PC-3 (cell line): ENCODE measurements at regions not wholly inside any gene's neighbourhood (a gene's known extent, or its start where the extent isn't known, plus 50 kb on each side); places are given as distances from the start of the nearest gene placed in this dataset.

ENCODE experiments used
- ATAC-seq: fragments of 200-7000 bp; cut with Tn5 transposase; 2 replicates; pipeline ENCODE4 v1.9.1; 2020; ENCODE audit warnings: mild to moderate bottlenecking, moderate library complexity
- BruUV-seq: library from RNA; stranded (reverse); fragments of 400-500 nt; replicated peaks from 2 replicates; lab custom pipeline; 2021; lab: Mats Ljungman, UMichigan
- CTCF ChIA-PET: fragments of 300-600 bp; sonication (Branson Sonifier 250); formaldehyde crosslinking; loops from one replicate; lab custom pipeline; 2022; ENCODE audit warnings: antibody characterized with exemption; lab: Charles Lee
- POLR2A ChIA-PET: fragments of 300-600 bp; sonication (Branson Sonifier 250); formaldehyde crosslinking; loops from one replicate; lab custom pipeline; 2022; ENCODE audit warnings: antibody characterized with exemption; ENCODE audit not compliant: unreplicated experiment; lab: Charles Lee
- DNase-seq: peaks from one replicate; pipeline ENCODE4 v3.0.0-alpha.2; 2015
- H2AFZ ChIP-seq: fragments of 300-600 bp; sonication (generic); 2 replicates; pipeline ENCODE4 v1.6.0; 2016; ENCODE audit warnings: antibody characterized with exemption, low read length
- H3F3A ChIP-seq: fragments of 300-600 bp; sonication (generic); one replicate; pipeline ENCODE4 v1.6.0; 2017; ENCODE audit warnings: antibody characterized with exemption, low read length, control low read depth, mild to moderate bottlenecking; ENCODE audit not compliant: unreplicated experiment
- H3K27ac ChIP-seq: fragments of 300-600 bp; sonication (generic); 2 replicates; pipeline ENCODE4 v1.5.1; 2016; ENCODE audit warnings: mild to moderate bottlenecking, low read length
- H3K27me3 ChIP-seq: fragments of 300-600 bp; sonication (generic); 2 replicates; pipeline ENCODE4 v1.6.1; 2016; ENCODE audit warnings: low read length, mixed read lengths
- H3K36me3 ChIP-seq: fragments of 300-600 bp; sonication (generic); 2 replicates; pipeline ENCODE4 v1.6.1; 2016; ENCODE audit warnings: low read depth, mixed run types, low read length, mixed read lengths
- H3K4me1 ChIP-seq: fragments of 300-600 bp; sonication (generic); 2 replicates; pipeline ENCODE4 v1.5.1; 2016; ENCODE audit warnings: low read length; ENCODE audit not compliant: insufficient read depth
- H3K4me2 ChIP-seq: fragments of 300-600 bp; sonication (generic); 2 replicates; pipeline ENCODE4 v1.6.0; 2016; ENCODE audit warnings: low read length
- H3K4me3 ChIP-seq: fragments of 300-600 bp; sonication (generic); 2 replicates; pipeline ENCODE4 v1.5.1; 2016; ENCODE audit warnings: mild to moderate bottlenecking, low read length, mixed read lengths
- H3K79me2 ChIP-seq: fragments of 300-600 bp; sonication (generic); 2 replicates; pipeline ENCODE4 v1.6.1; 2017; ENCODE audit warnings: low read length, mixed read lengths
- H3K9ac ChIP-seq: fragments of 300-600 bp; sonication (generic); 2 replicates; pipeline ENCODE4 v1.6.0; 2016; ENCODE audit warnings: mild to moderate bottlenecking, low read length
- H3K9me2 ChIP-seq: fragments of 300-600 bp; sonication (generic); replicated peaks from 2 replicates; pipeline ENCODE4 v1.6.1; 2016; ENCODE audit warnings: mixed run types, low read length, mixed read lengths
- H3K9me3 ChIP-seq: fragments of 300-600 bp; sonication (generic); 2 replicates; pipeline ENCODE4 v1.6.1; 2016; ENCODE audit warnings: low read length, mixed read lengths
- H4K20me1 ChIP-seq: fragments of 300-600 bp; sonication (generic); 2 replicates; pipeline ENCODE4 v1.6.1; 2016; ENCODE audit warnings: low read length, mixed read lengths
- EZH2 ChIP-seq: fragments of 300-600 bp; sonication (generic); IDR thresholded peaks from one replicate; pipeline ENCODE4 v1.6.1; 2017; ENCODE audit warnings: antibody characterized with exemption, mild to moderate bottlenecking, low read length; ENCODE audit not compliant: unreplicated experiment
- EZH2phosphoT487 ChIP-seq: fragments of 300-600 bp; sonication (generic); IDR thresholded peaks from 2 replicates; pipeline ENCODE4 v1.6.1; 2018; ENCODE audit warnings: mild to moderate bottlenecking, antibody characterized with exemption, low read length, borderline replicate concordance
- intact Hi-C: fragments of 100-400 bp; cut with micrococcal nuclease; formaldehyde crosslinking; loops from 2 replicates; pipeline ENCODE4 v1.9.0; 2023
- TF ChIP-seq, protein P1 (sequence below): fragments of 300-600 bp; sonication (generic); conservative IDR thresholded peaks from 2 replicates; pipeline ENCODE4 v1.5.1; 2017; ENCODE audit warnings: antibody characterized with exemption, low read depth, mild to moderate bottlenecking, low read length

GRCh38 chr6:12408752-12409151, 118.6 kb downstream of the EDN1 start:
- intact Hi-C loops, result no loop called here
- BruUV-seq, result no TSS peak
- no peak overlapping the region for H3K9ac ChIP-seq
- H3K4me3 ChIP-seq, result no peak overlapping the region
- no peak for TF ChIP-seq EZH2
- TF ChIP-seq, protein P1, sequence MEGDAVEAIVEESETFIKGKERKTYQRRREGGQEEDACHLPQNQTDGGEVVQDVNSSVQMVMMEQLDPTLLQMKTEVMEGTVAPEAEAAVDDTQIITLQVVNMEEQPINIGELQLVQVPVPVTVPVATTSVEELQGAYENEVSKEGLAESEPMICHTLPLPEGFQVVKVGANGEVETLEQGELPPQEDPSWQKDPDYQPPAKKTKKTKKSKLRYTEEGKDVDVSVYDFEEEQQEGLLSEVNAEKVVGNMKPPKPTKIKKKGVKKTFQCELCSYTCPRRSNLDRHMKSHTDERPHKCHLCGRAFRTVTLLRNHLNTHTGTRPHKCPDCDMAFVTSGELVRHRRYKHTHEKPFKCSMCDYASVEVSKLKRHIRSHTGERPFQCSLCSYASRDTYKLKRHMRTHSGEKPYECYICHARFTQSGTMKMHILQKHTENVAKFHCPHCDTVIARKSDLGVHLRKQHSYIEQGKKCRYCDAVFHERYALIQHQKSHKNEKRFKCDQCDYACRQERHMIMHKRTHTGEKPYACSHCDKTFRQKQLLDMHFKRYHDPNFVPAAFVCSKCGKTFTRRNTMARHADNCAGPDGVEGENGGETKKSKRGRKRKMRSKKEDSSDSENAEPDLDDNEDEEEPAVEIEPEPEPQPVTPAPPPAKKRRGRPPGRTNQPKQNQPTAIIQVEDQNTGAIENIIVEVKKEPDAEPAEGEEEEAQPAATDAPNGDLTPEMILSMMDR, result no peak
- no peak for TF ChIP-seq EZH2phosphoT487
- H3K27me3 ChIP-seq, result no peaks in the 10 kb centered on the region
- no peak overlapping the region for H2AFZ ChIP-seq
- no peaks in the 10 kb centered on the region for H3K9me2 ChIP-seq
- no peaks in the 10 kb centered on the region for H4K20me1 ChIP-seq
- H3K27ac ChIP-seq, result no peak overlapping the region
- no peaks in the 10 kb centered on the region for H3K36me3 ChIP-seq
- H3K79me2 ChIP-seq, result no peaks in the 10 kb centered on the region
- ChIA-PET CTCF (no interaction called here), POLR2A (no interaction called here)
- ATAC-seq, result no peak
- no peak for DNase-seq
- no peaks in the 10 kb centered on the region for H3F3A ChIP-seq
- no peaks in the 10 kb centered on the region for H3K9me3 ChIP-seq
- peaks cover 6% of the 10 kb centered on the region for H3K4me1 ChIP-seq
- no peak overlapping the region for H3K4me2 ChIP-seq

DNA sequence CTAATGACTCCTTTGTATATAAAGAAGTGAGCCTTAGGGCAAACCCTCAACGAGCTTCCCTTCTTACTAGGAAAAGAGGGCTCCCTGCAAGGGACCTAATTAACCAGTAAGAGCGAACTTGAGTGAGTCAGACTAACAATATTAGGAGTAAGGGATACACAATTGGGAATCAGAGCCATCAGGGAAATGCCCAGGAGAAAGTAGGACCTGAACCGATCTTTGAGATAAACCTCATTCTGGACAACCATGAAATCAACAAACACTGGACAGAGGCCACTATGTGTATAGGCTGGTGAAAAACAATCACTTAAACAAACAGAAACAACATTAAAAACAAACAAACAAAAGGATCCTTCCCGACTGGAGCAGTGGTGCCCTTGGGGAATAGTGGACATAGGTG, 120.8 kb downstream of the EDN1 start:
- intact Hi-C loops, result no loop called here
- CTCF ChIA-PET, result no interaction called here

GRCh38 chr6:12414096-12414675, 124.0 kb downstream of the EDN1 start:
- BruUV-seq, result no TSS peak
- no peaks in the 10 kb centered on the region for H3K9me2 ChIP-seq
- ChIA-PET POLR2A (no interaction called here), CTCF (no interaction called here)
- H3K79me2 ChIP-seq, result no peaks in the 10 kb centered on the region
- H3K4me3 ChIP-seq, result no peak overlapping the region
- DNase-seq (peak; percentile 27), ATAC-seq (no peak)
- peaks cover 9% of the 10 kb centered on the region for H3K4me1 ChIP-seq
- no peaks in the 10 kb centered on the region for H3K36me3 ChIP-seq
- H3F3A ChIP-seq, result no peaks in the 10 kb centered on the region
- no peaks in the 10 kb centered on the region for H4K20me1 ChIP-seq
- no peak overlapping the region for H2AFZ ChIP-seq
- intact Hi-C loops, result no loop called here
- no peaks in the 10 kb centered on the region for H3K9me3 ChIP-seq
- H3K27me3 ChIP-seq, result no peaks in the 10 kb centered on the region
- TF ChIP-seq, protein P1, result no peak
- TF ChIP-seq EZH2phosphoT487, result no peak
- TF ChIP-seq EZH2, result no peak
- no peak overlapping the region for H3K4me2 ChIP-seq
- H3K27ac ChIP-seq, result no peak overlapping the region
- no peak overlapping the region for H3K9ac ChIP-seq

More for the DNA sequence above, 120.8 kb downstream of the EDN1 start:
- Histone ChIP-seq H4K20me1 (no peaks in the 10 kb centered on the region), H2AFZ (no peak overlapping the region), H3K27me3 (no peaks in the 10 kb centered on the region), H3K27ac (no peak overlapping the region), H3F3A (no peaks in the 10 kb centered on the region), H3K9me3 (no peaks in the 10 kb centered on the region), H3K4me1 (peaks cover 5% of the 10 kb centered on the region), H3K9ac (no peak overlapping the region), H3K36me3 (no peaks in the 10 kb centered on the region), H3K9me2 (no peaks in the 10 kb centered on the region), H3K79me2 (no peaks in the 10 kb centered on the region), H3K4me3 (no peak overlapping the region), H3K4me2 (no peak overlapping the region)
- TF ChIP-seq, protein P1, result no peak
- TF ChIP-seq EZH2phosphoT487 (no peak), EZH2 (no peak)
- DNase-seq (no peak), ATAC-seq (no peak)
- POLR2A ChIA-PET, result interaction anchor here (0.6 kb wide), 1 partner anchor 165 kb away, joined by 4 read pairs; no protein-coding TSS in a partner anchor
- BruUV-seq, result no TSS peak
